MCF 10A (cell line): ENCODE measurements at regions not wholly inside any gene's neighbourhood (a gene's known extent, or its start where the extent isn't known, plus 50 kb on each side); places are given as distances from the start of the nearest gene placed in this dataset.

Source experiments
- BruUV-seq: library from RNA; stranded (reverse); fragments of 400-500 nt; replicated peaks from 2 replicates; lab custom pipeline; 2021; lab: Mats Ljungman, UMichigan
- CTCF ChIA-PET: fragments of 300-600 bp; sonication (Branson Sonifier 250); formaldehyde crosslinking; extraction: SDS; loops from one replicate; lab custom pipeline; 2021; ENCODE audit warnings: antibody characterized with exemption, inconsistent platforms; lab: Yijun Ruan, JAX
- POLR2A ChIA-PET: fragments of 300-600, 350-650 bp; sonication (Branson Sonifier 250); formaldehyde crosslinking; extraction: SDS; loops from one replicate; lab custom pipeline; 2020; ENCODE audit warnings: antibody characterized with exemption, inconsistent platforms; lab: Yijun Ruan, JAX
- DNase-seq: peaks from one replicate; pipeline ENCODE4 v3.0.0-alpha.2; 2018; ENCODE audit not compliant: unreplicated experiment
- H3K27ac Mint-ChIP-seq: one replicate; pipeline ENCODE4 v1.8.0; 2022; ENCODE audit warnings: mild to moderate bottlenecking, low read depth, mixed read lengths; ENCODE audit not compliant: unreplicated experiment
- H3K27me3 Mint-ChIP-seq: one replicate; pipeline ENCODE4 v1.8.0; 2022; ENCODE audit warnings: mixed read lengths; ENCODE audit not compliant: insufficient read depth, unreplicated experiment
- H3K36me3 Mint-ChIP-seq: one replicate; pipeline ENCODE4 v1.8.0; 2022; ENCODE audit warnings: mild to moderate bottlenecking, moderate library complexity, mixed read lengths; ENCODE audit not compliant: insufficient read depth, unreplicated experiment
- H3K4me1 Mint-ChIP-seq: one replicate; pipeline ENCODE4 v1.8.0; 2022; ENCODE audit warnings: mixed read lengths; ENCODE audit not compliant: insufficient read depth, unreplicated experiment
- H3K4me3 Mint-ChIP-seq: one replicate; pipeline ENCODE4 v1.8.0; 2022; ENCODE audit warnings: mild to moderate bottlenecking, moderate library complexity, mixed read lengths; ENCODE audit not compliant: unreplicated experiment
- H3K9me3 Mint-ChIP-seq: one replicate; pipeline ENCODE4 v1.8.0; 2022; ENCODE audit warnings: mixed read lengths; ENCODE audit not compliant: unreplicated experiment
- CTCF ChIP-seq: fragments of 200-600 bp; IDR thresholded peaks from one replicate; pipeline ENCODE4 v1.8.0; 2022; ENCODE audit warnings: antibody characterized with exemption, mild to moderate bottlenecking; ENCODE audit not compliant: unreplicated experiment
- intact Hi-C: fragments of 100-400 bp; cut with micrococcal nuclease; formaldehyde crosslinking; loops from 2 replicates; pipeline ENCODE4 v1.14.1; 2022

- peaks cover 5% of the 10 kb centered on the region for H3K4me1 Mint-ChIP-seq
- peaks cover 83% of the 10 kb centered on the region for H3K27me3 Mint-ChIP-seq
- no peaks in the 10 kb centered on the region for H3K36me3 Mint-ChIP-seq
- no peak overlapping the region for H3K27ac Mint-ChIP-seq
- intact Hi-C loops = no loop called here
- TF ChIP-seq CTCF = no peak
- no peak for DNase-seq
- BruUV-seq = no TSS peak
- POLR2A ChIA-PET = no interaction called here
- CTCF ChIA-PET = interaction anchor here (0.6 kb wide), 1 partner anchor 449 kb away, joined by 5 read pairs; no protein-coding TSS in a partner anchor
- no peaks in the 10 kb centered on the region for H3K9me3 Mint-ChIP-seq
- no peak overlapping the region for H3K4me3 Mint-ChIP-seq
Observed at GRCh38 chr6:167526465-167527368, 201.8 kb downstream of the TTLL2 start.

GRCh38 chr6:167528239-167528638 is 203.4 kb downstream of the TTLL2 start:
- Mint-ChIP-seq H3K4me1 (peaks cover 5% of the 10 kb centered on the region), H3K27me3 (peaks cover 86% of the 10 kb centered on the region), H3K9me3 (no peaks in the 10 kb centered on the region), H3K27ac (no peak overlapping the region), H3K4me3 (no peak overlapping the region), H3K36me3 (no peaks in the 10 kb centered on the region)
- no TSS peak for BruUV-seq
- CTCF ChIA-PET = no interaction called here
- TF ChIP-seq CTCF = no peak
- intact Hi-C loops = no loop called here
- no peak for DNase-seq
- POLR2A ChIA-PET = interaction anchor here (0.6 kb wide), 1 partner anchor 145 kb away, joined by 3 read pairs; no protein-coding TSS in a partner anchor

- ChIA-PET POLR2A (no interaction called here), CTCF (no interaction called here)
- intact Hi-C loops = no loop called here
- no TSS peak for BruUV-seq
- Mint-ChIP-seq H3K27me3 (peaks cover 81% of the 10 kb centered on the region), H3K4me3 (no peak overlapping the region), H3K27ac (no peak overlapping the region), H3K9me3 (no peaks in the 10 kb centered on the region), H3K4me1 (peaks cover 5% of the 10 kb centered on the region), H3K36me3 (no peaks in the 10 kb centered on the region)
- DNase-seq = no peak
- no peak for TF ChIP-seq CTCF
Observed at GRCh38 chr6:167528976-167529375, 204.1 kb downstream of the TTLL2 start.

GRCh38 chr6:167529444-167530335 is 204.8 kb downstream of the TTLL2 start:
- Mint-ChIP-seq H3K9me3 (no peaks in the 10 kb centered on the region), H3K4me1 (peaks cover 5% of the 10 kb centered on the region), H3K27me3 (peaks cover 80% of the 10 kb centered on the region), H3K4me3 (no peak overlapping the region), H3K36me3 (no peaks in the 10 kb centered on the region), H3K27ac (no peak overlapping the region)
- ChIA-PET CTCF (no interaction called here), POLR2A (no interaction called here)
- DNase-seq = no peak
- TF ChIP-seq CTCF = no peak
- intact Hi-C loops = no loop called here
- no TSS peak for BruUV-seq
